ENCODE measurements at regions not wholly inside any gene's neighbourhood (a gene's known extent, or its start where the extent isn't known, plus 50 kb on each side); places are given as distances from the start of the nearest gene placed in this dataset.

- TF ChIP-seq ZFX (IDR thresholded peaks at IDR 0.05) (no peak), CTCF (conservative IDR thresholded peaks at IDR 0.05) (no peak)
These were observed 200.8 kb downstream of the RHOU start for GRCh38 chr1:228935855-228936727.

GRCh38 chr1:228936881-228937280 is 201.6 kb downstream of the RHOU start:
- H3K27ac ChIP-seq = no peak overlapping the region
- TF ChIP-seq CTCF (conservative IDR thresholded peaks at IDR 0.05) = no peak
- TF ChIP-seq ZFX (IDR thresholded peaks at IDR 0.05) = no peak

More at GRCh38 chr1:228935855-228936727, 200.8 kb downstream of the RHOU start:
- H3K27ac ChIP-seq = no peak overlapping the region

GRCh38 chr1:228937351-228937750 is 202.1 kb downstream of the RHOU start:
- H3K27ac ChIP-seq = no peak overlapping the region
- no peak for TF ChIP-seq CTCF (conservative IDR thresholded peaks at IDR 0.05)
- TF ChIP-seq ZFX (IDR thresholded peaks at IDR 0.05) = no peak

- no peak for TF ChIP-seq ZFX (IDR thresholded peaks at IDR 0.05)
- no peak for TF ChIP-seq CTCF (conservative IDR thresholded peaks at IDR 0.05)
- H3K27ac ChIP-seq = no peak overlapping the region
These were observed 202.7 kb downstream of the RHOU start for GRCh38 chr1:228937851-228938536.

GRCh38 chr1:228938537-228938901 is 203.2 kb downstream of the RHOU start:
- TF ChIP-seq ZFX (IDR thresholded peaks at IDR 0.05) (no peak), CTCF (conservative IDR thresholded peaks at IDR 0.05) (no peak)
- no peak overlapping the region for H3K27ac ChIP-seq

GRCh38 chr1:228939001-228939691 is 203.9 kb downstream of the RHOU start:
- TF ChIP-seq ZFX (IDR thresholded peaks at IDR 0.05) (no peak), CTCF (conservative IDR thresholded peaks at IDR 0.05) (no peak)
- no peak overlapping the region for H3K27ac ChIP-seq

All from C4-2B (cell line).